IMR-90 (cell line): ENCODE measurements at regions not wholly inside any gene's neighbourhood (a gene's known extent, or its start where the extent isn't known, plus 50 kb on each side); places are given as distances from the start of the nearest gene placed in this dataset.
"Not testable (repeated sequence)": the region's sequence is repeated elsewhere in the genome, so short reads cannot be mapped to it uniquely, and the experiment has no call there.

Experiments used
- ATAC-seq: fragments of 200-7000 bp; cut with Tn5 transposase; 2 replicates; pipeline ENCODE4 v1.9.1; 2020; ENCODE audit warnings: low read depth, mild to moderate bottlenecking, moderate library complexity
- BruUV-seq: library from RNA; stranded (reverse); fragments of 400-500 nt; replicated peaks from 2 replicates; lab custom pipeline; 2021; lab: Mats Ljungman, UMichigan
- CTCF ChIA-PET: fragments of 300-600 bp; formaldehyde crosslinking; extraction: SDS; loops from one replicate; lab custom pipeline; 2021; ENCODE audit warnings: antibody characterized with exemption; lab: Yijun Ruan, JAX
- POLR2A ChIA-PET: fragments of 300-600 bp; sonication (Branson Sonifier 250); formaldehyde crosslinking; loops from one replicate; lab custom pipeline; 2022; ENCODE audit warnings: antibody characterized with exemption; ENCODE audit not compliant: unreplicated experiment; lab: Charles Lee
- DNase-seq: peaks from one replicate; pipeline ENCODE4 v3.0.0; 2013
- H2AFZ ChIP-seq: replicated peaks from 2 replicates; pipeline ENCODE3; 2013; ENCODE audit warnings: low read length, mild to moderate bottlenecking; ENCODE audit not compliant: poor library complexity
- H2AK5ac ChIP-seq: 2 replicates; pipeline ENCODE4 v1.6.1; 2013; ENCODE audit warnings: low read depth, low read length, inconsistent platforms
- H2AK9ac ChIP-seq: replicated peaks from 2 replicates; pipeline ENCODE3; 2013; ENCODE audit warnings: mild to moderate bottlenecking, low read depth, low read length, moderate library complexity; ENCODE audit not compliant: poor library complexity
- H2BK120ac ChIP-seq: 2 replicates; pipeline ENCODE4 v1.6.1; 2013; ENCODE audit warnings: low read depth, low read length, inconsistent platforms
- H2BK15ac ChIP-seq: 3 replicates; pipeline ENCODE4 v1.6.1; 2013; ENCODE audit warnings: low read depth, low read length, inconsistent platforms
- H2BK20ac ChIP-seq: 2 replicates; pipeline ENCODE4 v1.6.1; 2013; ENCODE audit warnings: low read depth, mild to moderate bottlenecking, inconsistent platforms, low read length, moderate library complexity
- H2BK5ac ChIP-seq: 2 replicates; pipeline ENCODE4 v1.6.1; 2013; ENCODE audit warnings: mild to moderate bottlenecking, low read depth, low read length, inconsistent platforms; ENCODE audit not compliant: poor library complexity, severe bottlenecking
- H3K14ac ChIP-seq: replicated peaks from 2 replicates; pipeline ENCODE4 v1.6.1; 2013; ENCODE audit warnings: low read depth, low read length, inconsistent platforms
- H3K18ac ChIP-seq: 2 replicates; pipeline ENCODE4 v1.6.1; 2013; ENCODE audit warnings: low read depth, low read length, control low read depth
- H3K23ac ChIP-seq: 2 replicates; pipeline ENCODE4 v1.6.1; 2013; ENCODE audit warnings: low read depth, low read length, inconsistent platforms
- H3K27ac ChIP-seq: 2 replicates; pipeline ENCODE4 v1.5.1; 2013; ENCODE audit warnings: mild to moderate bottlenecking, control low read depth, low read length; ENCODE audit not compliant: insufficient read depth
- H3K27me3 ChIP-seq: 2 replicates; pipeline ENCODE4 v1.6.1; 2013; ENCODE audit warnings: low read length; ENCODE audit not compliant: control insufficient read depth, insufficient read depth
- H3K36me3 ChIP-seq: 2 replicates; pipeline ENCODE4 v1.6.1; 2013; ENCODE audit warnings: low read length, mixed read lengths; ENCODE audit not compliant: control insufficient read depth, insufficient read depth
- H3K4ac ChIP-seq: 2 replicates; pipeline ENCODE4 v1.6.1; 2013; ENCODE audit warnings: low read depth, low read length, inconsistent platforms
- H3K4me1 ChIP-seq: 2 replicates; pipeline ENCODE4 v1.6.1; 2013; ENCODE audit warnings: low read length, mixed read lengths; ENCODE audit not compliant: control insufficient read depth, insufficient read depth
- H3K4me2 ChIP-seq: 2 replicates; pipeline ENCODE4 v1.6.1; 2013; ENCODE audit warnings: low read depth, mild to moderate bottlenecking, control low read depth, low read length, moderate library complexity
- H3K4me3 ChIP-seq: 2 replicates; pipeline ENCODE4 v1.5.1; 2013; ENCODE audit warnings: low read depth, mild to moderate bottlenecking, control low read depth, low read length, moderate library complexity; ENCODE audit not compliant: insufficient read depth
- H3K56ac ChIP-seq: 2 replicates; pipeline ENCODE4 v1.6.1; 2013; ENCODE audit warnings: low read length, inconsistent platforms; ENCODE audit not compliant: insufficient read depth; ENCODE audit errors: extremely low read depth
- H3K79me1 ChIP-seq, 2 experiments: 2 replicates each; pipeline ENCODE4 v1.6.1; 2013; ENCODE audit warnings: low read length in 2 of 2, inconsistent platforms in 1 of 2, low read depth in 1 of 2
- H3K9ac ChIP-seq: 2 replicates; pipeline ENCODE4 v1.6.1; 2013; ENCODE audit warnings: low read depth, low read length, control low read depth
- H3K9me1 ChIP-seq: 2 replicates; pipeline ENCODE4 v1.6.1; 2013; ENCODE audit warnings: low read length, inconsistent platforms; ENCODE audit not compliant: insufficient read depth
- H3K9me3 ChIP-seq: 2 replicates; pipeline ENCODE4 v1.6.1; 2013; ENCODE audit warnings: low read length; ENCODE audit not compliant: control insufficient read depth, insufficient read depth
- H4K20me1 ChIP-seq: 2 replicates; pipeline ENCODE4 v1.6.1; 2013; ENCODE audit warnings: low read length, inconsistent platforms; ENCODE audit not compliant: insufficient read depth
- H4K5ac ChIP-seq: 2 replicates; pipeline ENCODE4 v1.6.1; 2013; ENCODE audit warnings: mild to moderate bottlenecking, low read depth, low read length, control low read depth
- H4K8ac ChIP-seq, 2 experiments: 2 replicates each; pipeline ENCODE4 v1.6.1; 2013; ENCODE audit warnings: low read depth in 2 of 2, low read length in 2 of 2, control low read depth in 1 of 2, inconsistent platforms in 1 of 2
- H4K91ac ChIP-seq: 2 replicates; pipeline ENCODE4 v1.6.1; 2013; ENCODE audit warnings: low read depth, low read length, inconsistent platforms; ENCODE audit not compliant: insufficient read depth
- NFE2L2 ChIP-seq: fragments of 150-350 bp; IDR thresholded peaks from 2 replicates; pipeline ENCODE4 v1.6.1; 2016; ENCODE audit warnings: low read depth, mild to moderate bottlenecking, low read length
- dilution Hi-C: fragments of 300-500 bp; cut with HindIII; formaldehyde crosslinking; loops from one replicate; pipeline ENCODE4 v1.14.3; 2018; ENCODE audit warnings: low sequenced_read_pairs; ENCODE audit not compliant: unreplicated experiment
- in situ Hi-C: fragments of 300-500 bp; cut with MboI; formaldehyde crosslinking; loops from 3 replicates; pipeline ENCODE4 v1.14.3; 2019; ENCODE audit warnings: low sequenced_read_pairs, inconsistent platforms, mixed read lengths
- intact Hi-C: fragments of 100-400 bp; cut with micrococcal nuclease; formaldehyde crosslinking; loops from 2 replicates; pipeline ENCODE4 v1.10.0; 2022

GRCh38 chr4:66123190-66123589 lies 452.9 kb upstream of the EPHA5 start:
- Histone ChIP-seq H3K18ac (no peak overlapping the region), H4K5ac (no peak overlapping the region), H3K27ac (no peak overlapping the region), H2BK5ac (no peak overlapping the region), H3K56ac (no peak overlapping the region), H4K20me1 (no peaks in the 10 kb centered on the region), H4K8ac (no peak overlapping the region), H2AK9ac (no peak overlapping the region), H3K9me3 (no peaks in the 10 kb centered on the region), H2BK120ac (no peak overlapping the region), H3K4me2 (no peak overlapping the region), H4K91ac (no peak overlapping the region), H3K23ac (no peak overlapping the region), H3K4me3 (no peak overlapping the region), H3K79me1 (no peaks in the 10 kb centered on the region), H2BK15ac (no peak overlapping the region), H2AK5ac (no peak overlapping the region), H2AFZ (no peak overlapping the region), H3K4me1 (no peaks in the 10 kb centered on the region), H3K27me3 (no peaks in the 10 kb centered on the region), H3K9ac (no peak overlapping the region), H3K14ac (no peak overlapping the region), H3K36me3 (no peaks in the 10 kb centered on the region), H2BK20ac (no peak overlapping the region), H3K9me1 (no peaks in the 10 kb centered on the region), H3K4ac (no peak overlapping the region)
- intact Hi-C loops: no loop called here
- in situ Hi-C loops: no loop called here
- ChIA-PET POLR2A (no interaction called here), CTCF (no interaction called here)
- dilution Hi-C loops: no loop called here
- DNase-seq (no peak), ATAC-seq (no peak)
- no peak for TF ChIP-seq NFE2L2
- no TSS peak for BruUV-seq

GRCh38 chr4:66115231-66115630 lies 444.9 kb upstream of the EPHA5 start:
- H3K23ac ChIP-seq, H3K4me1 ChIP-seq, H2BK120ac ChIP-seq, H3K14ac ChIP-seq, BruUV-seq, H3K9ac ChIP-seq, H2BK15ac ChIP-seq, ATAC-seq, H3K9me3 ChIP-seq, H3K56ac ChIP-seq, H3K4ac ChIP-seq, in situ Hi-C loops, H3K18ac ChIP-seq, H3K79me1 ChIP-seq, H4K20me1 ChIP-seq, H2AK9ac ChIP-seq, H2AFZ ChIP-seq, H4K91ac ChIP-seq, dilution Hi-C loops, H3K4me2 ChIP-seq, POLR2A ChIA-PET, H3K4me3 ChIP-seq, H3K27me3 ChIP-seq, H3K36me3 ChIP-seq, H4K8ac ChIP-seq, H2BK20ac ChIP-seq, H4K5ac ChIP-seq, intact Hi-C loops, H3K9me1 ChIP-seq, DNase-seq, H3K27ac ChIP-seq, H2BK5ac ChIP-seq, H2AK5ac ChIP-seq, CTCF ChIA-PET: not testable (repeated sequence)
